Fibroblast of lung (primary cell): ENCODE measurements at regions not wholly inside any gene's neighbourhood (a gene's known extent, or its start where the extent isn't known, plus 50 kb on each side); places are given as distances from the start of the nearest gene placed in this dataset.

Experiments
- EZH2 ChIP-seq: IDR thresholded peaks from 2 replicates; pipeline ENCODE4 v1.5.1; 2012; ENCODE audit warnings: low read length, control low read depth, mild to moderate bottlenecking; ENCODE audit errors: missing control alignments
- TF ChIP-seq, protein P1 (sequence below), 2 donors: IDR thresholded peaks in 1 of 2; conservative IDR thresholded peaks in 1 of 2; 1 replicate in 1 of 2; 2 replicates in 1 of 2; pipeline ENCODE4 v1.5.1; 2011 to 2012; ENCODE audit warnings: low read length in 2 of 2, control low read depth in 1 of 2, inconsistent platforms in 1 of 2, low read depth in 1 of 2, mild to moderate bottlenecking in 1 of 2

GRCh38 chr14:26995301-26995700 is 397.5 kb upstream of the NOVA1 start:
- TF ChIP-seq, protein P1, sequence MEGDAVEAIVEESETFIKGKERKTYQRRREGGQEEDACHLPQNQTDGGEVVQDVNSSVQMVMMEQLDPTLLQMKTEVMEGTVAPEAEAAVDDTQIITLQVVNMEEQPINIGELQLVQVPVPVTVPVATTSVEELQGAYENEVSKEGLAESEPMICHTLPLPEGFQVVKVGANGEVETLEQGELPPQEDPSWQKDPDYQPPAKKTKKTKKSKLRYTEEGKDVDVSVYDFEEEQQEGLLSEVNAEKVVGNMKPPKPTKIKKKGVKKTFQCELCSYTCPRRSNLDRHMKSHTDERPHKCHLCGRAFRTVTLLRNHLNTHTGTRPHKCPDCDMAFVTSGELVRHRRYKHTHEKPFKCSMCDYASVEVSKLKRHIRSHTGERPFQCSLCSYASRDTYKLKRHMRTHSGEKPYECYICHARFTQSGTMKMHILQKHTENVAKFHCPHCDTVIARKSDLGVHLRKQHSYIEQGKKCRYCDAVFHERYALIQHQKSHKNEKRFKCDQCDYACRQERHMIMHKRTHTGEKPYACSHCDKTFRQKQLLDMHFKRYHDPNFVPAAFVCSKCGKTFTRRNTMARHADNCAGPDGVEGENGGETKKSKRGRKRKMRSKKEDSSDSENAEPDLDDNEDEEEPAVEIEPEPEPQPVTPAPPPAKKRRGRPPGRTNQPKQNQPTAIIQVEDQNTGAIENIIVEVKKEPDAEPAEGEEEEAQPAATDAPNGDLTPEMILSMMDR (conservative IDR thresholded peaks at IDR 0.05 in 1 of 2, IDR thresholded peaks at IDR 0.05 in 1 of 2; ENCODE audit: low read depth in 1 of 2, low read length in 2 of 2): no peak
- no peak for TF ChIP-seq EZH2
